Activated naive CD4-positive, alpha-beta T cell treated with Interleukin-2 at 50 U/mL for 16 hours (primary cell): ENCODE measurements at regions not wholly inside any gene's neighbourhood (a gene's known extent, or its start where the extent isn't known, plus 50 kb on each side); places are given as distances from the start of the nearest gene placed in this dataset.

Experiments
- DNase-seq: peaks from one replicate; pipeline ENCODE4 v3.0.0-alpha.2; 2020

GRCh38 chr17:5821803-5822202, 237.5 kb upstream of the NLRP1 start:
- DNase-seq: no peak

DNA sequence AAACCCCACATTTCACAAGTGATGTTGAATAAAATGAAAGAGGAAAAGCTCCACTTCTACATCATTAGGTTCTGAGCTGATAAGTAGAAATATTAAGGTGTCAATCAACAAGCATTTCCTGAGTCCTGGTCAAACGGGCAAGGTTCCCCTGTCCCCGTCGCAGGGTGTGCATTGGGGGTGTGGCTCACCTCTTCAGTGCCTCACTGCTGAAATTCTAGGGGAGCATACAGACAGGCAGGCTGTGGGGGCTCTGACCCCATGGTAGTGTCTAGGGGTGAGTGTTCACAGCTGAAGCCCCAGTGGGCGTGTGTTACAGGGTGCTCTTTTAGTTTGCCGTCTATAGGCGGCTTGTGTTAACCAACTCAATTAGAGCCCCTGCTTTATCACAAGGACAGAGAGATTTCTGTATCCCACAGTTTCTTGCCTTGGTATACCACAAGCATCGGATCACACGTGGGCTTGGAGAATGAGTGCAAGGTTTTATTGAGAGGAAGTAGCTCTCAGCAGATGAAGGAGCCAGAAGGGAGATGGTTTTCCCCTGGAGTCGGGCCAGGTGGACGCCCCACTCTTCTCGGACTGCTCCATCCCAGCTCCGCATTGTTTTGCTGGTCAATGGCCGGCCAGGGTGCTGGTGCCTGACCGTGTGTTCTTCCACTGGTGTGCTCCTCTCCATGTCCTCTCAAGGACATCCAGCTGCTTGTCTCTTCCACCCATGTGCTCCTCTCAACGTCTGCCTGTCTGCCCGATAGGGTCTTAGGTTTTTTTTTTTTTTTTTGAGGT, 238.2 kb upstream of the NLRP1 start:
- DNase-seq: no peak

DNA sequence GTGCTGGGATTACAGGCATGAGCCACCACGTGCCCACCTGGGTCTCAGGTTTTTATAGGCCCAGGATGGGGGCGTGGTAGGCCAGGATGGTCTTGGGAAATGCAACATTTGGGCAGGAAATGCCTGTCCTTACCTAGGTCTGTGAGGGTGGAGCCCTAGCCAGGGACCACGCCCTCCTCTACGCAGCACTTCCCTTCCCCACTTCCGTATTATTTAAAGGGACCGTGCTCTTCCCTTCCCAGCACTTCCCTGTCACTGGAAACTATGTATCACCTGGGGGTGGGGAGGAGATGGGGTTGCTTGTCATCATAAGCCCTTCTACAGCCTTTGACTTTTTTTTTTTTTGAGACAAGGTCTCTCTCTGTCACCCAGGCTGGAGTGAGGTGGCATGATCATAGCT, 238.9 kb upstream of the NLRP1 start:
- DNase-seq: no peak

DNA sequence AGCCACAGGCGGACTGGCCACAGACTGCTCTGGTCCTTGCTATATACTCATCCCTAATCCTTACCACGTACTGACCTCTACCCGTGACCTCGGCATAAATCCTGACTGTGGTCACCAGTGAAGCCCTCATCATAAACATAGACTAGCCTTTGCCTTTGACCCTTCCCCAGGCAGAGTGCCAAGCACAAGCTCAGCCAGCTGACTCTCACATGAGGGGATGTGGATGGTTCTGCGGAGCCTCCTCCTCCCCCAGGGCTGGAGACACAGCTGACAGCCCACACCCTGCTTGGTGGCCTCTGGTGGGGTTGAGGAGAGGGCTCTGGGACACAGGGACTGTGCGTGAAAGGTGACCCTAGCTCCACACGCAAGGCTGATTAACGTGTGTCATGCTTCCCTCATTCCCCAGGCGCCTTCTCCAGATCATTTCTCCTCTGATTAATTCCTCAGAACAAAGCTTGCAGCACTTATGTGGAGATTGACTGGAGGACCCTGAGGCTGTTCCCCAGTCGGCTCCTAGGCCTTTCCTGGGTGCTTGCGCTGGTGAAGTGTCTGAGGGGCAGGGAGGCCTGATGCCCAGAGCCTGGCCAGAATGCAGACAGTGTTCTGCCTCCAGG, 241.5 kb upstream of the NLRP1 start:
- no peak for DNase-seq

- no peak for DNase-seq
These were observed 242.1 kb upstream of the NLRP1 start for GRCh38 chr17:5826384-5826783.

DNA sequence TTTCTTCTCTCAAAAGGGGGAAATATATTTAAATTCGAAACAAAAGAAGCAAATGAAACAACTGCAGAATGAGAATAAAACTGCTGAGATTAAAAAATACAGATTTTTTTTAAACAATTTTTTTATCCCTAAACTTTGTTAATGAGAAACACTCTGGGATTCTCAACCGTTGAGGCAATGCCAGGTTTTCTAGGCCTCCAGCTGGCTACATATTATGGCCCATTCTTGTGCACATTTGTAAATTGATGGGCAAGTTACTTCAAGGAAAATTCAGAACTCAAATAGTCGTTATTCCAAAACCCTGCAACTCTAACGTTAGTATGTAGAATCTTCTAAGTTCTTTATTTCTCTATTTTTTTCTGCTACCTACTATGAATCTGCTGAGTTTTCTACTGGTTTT, 239.3 kb upstream of the WSCD1 start:
- no peak for DNase-seq

GRCh38 chr17:5832886-5833285, 237.3 kb upstream of the WSCD1 start:
- DNase-seq: no peak

GRCh38 chr17:5837055-5837491, 233.1 kb upstream of the WSCD1 start:
- no peak for DNase-seq

DNA sequence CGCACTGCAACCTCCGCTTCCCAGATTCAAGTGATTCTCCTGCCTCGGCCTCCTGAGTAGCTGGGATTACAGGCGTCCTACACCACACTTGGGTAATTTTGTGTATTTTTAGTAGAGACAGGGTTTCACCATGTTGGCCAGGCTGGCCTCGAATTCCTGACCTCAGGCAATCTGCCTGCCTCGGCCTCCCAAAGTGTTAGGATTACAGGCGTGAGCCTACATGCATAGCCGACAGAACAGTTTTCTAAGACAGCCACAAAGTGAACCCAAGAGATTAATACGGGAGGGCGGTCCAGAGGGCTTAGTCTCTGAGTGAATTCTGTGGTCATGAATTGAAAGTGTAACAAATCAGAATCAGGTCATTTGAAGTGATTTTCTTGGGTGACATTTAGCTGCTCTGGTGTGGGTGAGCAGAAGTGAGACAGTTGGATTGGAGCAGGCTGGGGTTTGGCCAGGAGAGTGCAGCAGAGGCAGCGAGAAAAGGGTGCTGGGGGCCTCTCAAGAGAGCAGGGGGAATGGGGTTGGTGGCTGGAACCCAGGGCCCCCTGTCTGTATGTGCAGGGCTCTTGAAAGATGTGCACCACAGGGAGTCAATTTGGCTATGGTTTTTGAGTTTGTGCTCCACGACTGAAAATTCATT, 231.4 kb upstream of the WSCD1 start:
- DNase-seq: no peak

- no peak for DNase-seq
These were observed 229.2 kb upstream of the WSCD1 start for GRCh38 chr17:5840811-5841446.

DNA sequence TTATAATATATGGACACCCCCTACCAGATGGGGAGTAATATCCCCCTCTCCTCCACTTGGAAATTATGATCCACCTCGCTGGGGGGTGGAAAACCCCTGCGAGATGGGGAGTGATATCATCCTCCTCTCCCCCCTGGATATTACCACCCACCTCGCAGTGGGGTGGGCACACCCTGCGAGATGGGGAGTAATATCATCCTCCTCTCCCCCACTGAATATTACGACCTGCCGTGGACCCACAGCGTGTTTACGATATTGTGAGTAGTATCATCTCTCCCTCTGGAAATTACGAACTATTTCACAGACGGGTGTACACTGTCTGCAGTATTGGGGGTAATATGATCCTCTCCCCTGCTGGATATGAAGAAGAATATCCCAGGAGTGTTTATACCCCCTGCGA, 228.3 kb upstream of the WSCD1 start:
- DNase-seq: no peak

GRCh38 chr17:5843366-5844026, 226.7 kb upstream of the WSCD1 start:
- no peak for DNase-seq

DNA sequence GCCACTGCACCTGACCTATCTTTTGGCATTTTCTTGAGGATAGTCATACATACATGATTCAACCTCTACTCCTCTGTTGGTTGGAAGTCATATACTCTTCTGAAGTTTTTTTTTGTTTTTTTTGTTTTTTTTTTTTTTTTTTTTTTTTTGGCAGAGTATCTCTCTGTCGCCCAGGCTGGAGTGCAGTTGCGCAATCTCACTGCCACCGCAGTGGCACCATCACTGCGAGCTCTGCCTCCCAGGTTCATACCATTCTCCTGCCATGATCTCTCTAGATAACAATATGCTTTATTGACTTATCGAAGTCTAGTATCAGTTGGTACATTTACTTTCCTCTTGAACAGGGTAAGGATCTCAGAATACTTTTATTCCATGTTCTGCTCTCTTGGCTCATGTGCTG, 224.2 kb upstream of the WSCD1 start:
- no peak for DNase-seq

DNA sequence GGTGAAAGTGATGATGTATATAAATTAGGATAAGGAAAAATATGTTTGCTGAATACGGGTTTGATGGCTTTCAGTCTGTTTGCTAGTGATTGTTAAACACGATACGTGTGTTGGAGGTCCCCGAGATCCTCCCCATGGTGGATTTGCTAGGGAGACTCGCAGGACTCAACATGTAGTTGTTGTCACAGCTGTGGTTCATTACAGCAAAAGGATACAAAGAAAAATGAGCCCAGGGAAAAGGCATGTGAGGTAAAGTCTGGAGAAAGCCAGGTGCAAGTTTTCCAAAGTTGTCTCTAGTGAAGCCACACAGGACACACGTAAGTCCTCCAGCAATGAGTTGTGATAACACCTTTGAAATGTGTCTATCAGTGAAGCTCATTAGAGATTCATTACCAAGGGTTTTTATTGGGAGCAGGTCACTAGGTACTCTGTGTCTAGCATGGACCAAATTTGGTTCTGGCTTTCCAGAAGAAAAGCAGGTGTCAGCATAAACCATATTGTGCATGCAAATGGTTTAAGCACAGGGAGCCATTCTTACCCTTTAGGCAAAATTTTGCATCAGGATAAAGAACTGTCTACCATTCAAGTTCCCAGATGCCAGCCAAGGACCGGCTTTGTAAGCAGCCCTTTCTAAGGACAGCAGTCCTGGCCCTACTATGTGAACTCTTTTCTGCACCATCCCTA, 215.2 kb upstream of the WSCD1 start:
- no peak for DNase-seq

DNA sequence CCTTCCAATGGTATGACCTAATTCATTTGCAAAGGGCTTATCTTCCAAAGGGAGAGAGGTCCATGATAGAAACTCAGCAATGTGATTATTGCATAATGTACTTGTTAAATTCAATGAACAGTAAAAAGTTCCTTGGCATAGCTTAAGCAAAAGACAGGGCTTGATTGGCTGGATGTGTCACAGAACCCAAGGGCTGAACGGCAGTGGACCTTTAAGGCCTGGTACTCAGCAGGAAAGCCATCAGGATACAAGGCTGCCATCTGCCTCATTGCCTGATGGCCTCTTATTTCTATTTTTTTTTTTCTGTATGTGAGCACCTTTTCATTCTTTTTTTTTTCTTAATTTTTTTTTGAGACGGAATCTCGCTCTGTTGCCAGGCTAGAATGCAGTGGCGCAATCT, 208.9 kb upstream of the WSCD1 start:
- DNase-seq: no peak

DNA sequence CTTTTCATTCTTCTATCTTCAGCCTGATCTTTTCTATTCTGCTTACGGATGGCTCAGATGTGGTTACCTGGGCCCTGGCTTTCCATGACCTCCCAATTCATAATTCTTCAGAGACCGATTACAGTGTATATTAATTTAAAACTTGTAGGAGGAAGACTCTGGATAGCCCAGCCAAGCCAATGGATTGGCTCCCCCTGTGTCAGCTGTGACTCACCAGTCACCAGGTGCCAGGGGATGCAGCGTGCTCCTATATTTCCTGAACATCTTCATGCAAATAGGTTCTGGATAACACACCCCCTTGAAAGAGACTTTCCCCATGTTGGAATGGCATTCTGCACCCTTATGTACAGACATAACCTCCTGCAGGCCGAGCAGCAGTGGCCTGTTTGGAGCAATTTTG, 208.3 kb upstream of the WSCD1 start:
- DNase-seq: no peak

DNA sequence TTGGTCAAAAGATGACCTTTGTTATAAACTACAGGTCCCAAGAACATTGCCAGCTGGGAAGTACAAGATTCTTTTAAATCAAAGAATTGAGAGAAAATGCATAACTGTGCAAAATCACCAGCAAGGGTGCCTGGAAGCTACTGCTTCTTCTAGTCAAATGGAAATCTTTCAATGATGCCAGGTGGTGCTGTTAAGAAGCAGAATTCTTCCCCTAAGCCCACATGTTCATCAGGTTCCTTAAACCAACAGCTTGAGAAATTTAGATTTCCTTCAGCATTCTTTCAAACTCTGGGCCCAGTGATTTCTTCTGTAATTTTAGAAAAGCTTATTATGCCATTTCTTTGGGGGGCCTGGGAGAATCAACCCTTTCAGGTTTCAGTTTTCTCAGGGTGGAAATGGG, 207.8 kb upstream of the WSCD1 start:
- no peak for DNase-seq

DNA sequence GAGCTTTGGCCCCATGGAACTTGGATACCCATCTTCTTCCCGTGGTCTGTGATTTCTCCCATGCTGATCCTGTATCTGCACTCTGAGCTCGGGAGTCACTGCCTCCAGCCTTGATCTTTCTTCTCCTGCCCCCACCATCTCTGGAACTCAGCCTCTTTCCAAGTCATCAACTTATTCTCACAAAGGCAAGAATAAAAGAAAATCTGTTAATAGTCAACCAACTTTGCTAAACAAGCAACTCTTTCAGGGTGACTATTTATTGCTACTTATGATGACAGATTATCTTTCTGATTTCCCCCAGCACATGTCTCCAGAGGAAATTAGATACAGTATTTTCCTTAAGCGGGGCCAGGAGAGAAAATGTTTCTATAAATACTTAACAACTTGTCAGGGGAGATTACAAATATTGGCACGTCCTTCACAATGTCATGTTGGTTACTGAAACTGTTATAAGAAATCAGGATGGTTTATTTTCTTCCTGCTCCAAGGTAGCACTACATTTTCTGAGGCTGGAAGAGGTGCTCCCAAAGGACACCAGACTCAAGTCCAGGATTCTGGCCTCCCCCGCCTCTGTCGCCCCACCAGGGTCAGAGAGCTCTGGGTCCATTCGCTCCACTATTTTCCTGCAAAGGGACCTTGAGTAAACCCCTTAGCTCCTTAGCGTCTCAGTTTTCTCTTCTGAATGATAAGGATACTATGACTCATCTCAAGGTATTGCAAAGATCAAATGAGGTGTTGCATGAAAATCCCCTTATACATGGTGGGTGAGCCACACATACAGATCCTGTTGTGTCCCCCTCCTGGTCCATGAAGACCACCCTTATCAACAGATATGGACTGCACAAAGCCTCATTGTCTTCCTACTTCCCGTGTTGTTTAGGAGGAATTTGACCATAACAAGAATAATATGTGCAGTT, 205.2 kb upstream of the WSCD1 start:
- no peak for DNase-seq

DNA sequence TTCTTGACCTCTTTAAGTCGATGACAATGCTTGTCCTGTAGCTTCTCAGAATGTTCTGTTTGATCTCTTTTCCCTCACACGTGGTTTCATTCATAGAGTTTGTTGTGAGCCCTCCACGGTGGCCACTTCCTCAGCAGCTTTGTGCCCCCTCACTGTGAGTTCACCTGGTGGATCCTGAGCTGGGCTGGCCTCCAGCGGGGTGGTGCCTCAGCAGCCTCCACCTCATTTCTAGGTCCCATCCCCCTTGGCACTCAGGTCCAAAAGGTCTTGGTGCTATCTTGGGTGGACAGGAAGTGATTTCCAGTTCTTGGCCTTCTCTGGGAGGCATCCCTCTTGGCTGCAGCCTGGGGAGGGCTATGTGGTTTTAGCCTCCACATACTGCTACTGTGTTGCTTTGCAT, 203.2 kb upstream of the WSCD1 start:
- no peak for DNase-seq

- no peak for DNase-seq
These were observed 201.0 kb upstream of the WSCD1 start for GRCh38 chr17:5869041-5869745.
